BLaER1 (cell line): ENCODE measurements at regions not wholly inside any gene's neighbourhood (a gene's known extent, or its start where the extent isn't known, plus 50 kb on each side); places are given as distances from the start of the nearest gene placed in this dataset.

Experiments used
- H3K27ac ChIP-seq: shearing (Covaris generic); formaldehyde crosslinking; 2 replicates; pipeline ENCODE4 v1.8.1; 2022
- H3K27me3 ChIP-seq: shearing (Covaris generic); formaldehyde crosslinking; 2 replicates; pipeline ENCODE4 v1.8.1; 2022
- H3K36me3 ChIP-seq: shearing (Covaris generic); formaldehyde crosslinking; 2 replicates; pipeline ENCODE4 v1.8.1; 2022
- H3K4me1 ChIP-seq: shearing (Covaris generic); formaldehyde crosslinking; 2 replicates; pipeline ENCODE4 v1.8.1; 2022
- H3K4me2 ChIP-seq: shearing (Covaris generic); formaldehyde crosslinking; 2 replicates; pipeline ENCODE4 v1.8.1; 2022
- H3K4me3 ChIP-seq: shearing (Covaris generic); formaldehyde crosslinking; 2 replicates; pipeline ENCODE4 v1.8.1; 2022
- H3K9ac ChIP-seq: shearing (Covaris generic); formaldehyde crosslinking; 2 replicates; pipeline ENCODE4 v1.8.1; 2022
- H3K9me3 ChIP-seq: shearing (Covaris generic); formaldehyde crosslinking; 2 replicates; pipeline ENCODE4 v1.8.1; 2022
- H4K20me1 ChIP-seq: shearing (Covaris generic); formaldehyde crosslinking; 2 replicates; pipeline ENCODE4 v1.8.1; 2022
- Cebpa-rat ChIP-seq: shearing (Covaris generic); IDR thresholded peaks from 2 replicates; pipeline ENCODE4 v1.8.1; 2022

DNA sequence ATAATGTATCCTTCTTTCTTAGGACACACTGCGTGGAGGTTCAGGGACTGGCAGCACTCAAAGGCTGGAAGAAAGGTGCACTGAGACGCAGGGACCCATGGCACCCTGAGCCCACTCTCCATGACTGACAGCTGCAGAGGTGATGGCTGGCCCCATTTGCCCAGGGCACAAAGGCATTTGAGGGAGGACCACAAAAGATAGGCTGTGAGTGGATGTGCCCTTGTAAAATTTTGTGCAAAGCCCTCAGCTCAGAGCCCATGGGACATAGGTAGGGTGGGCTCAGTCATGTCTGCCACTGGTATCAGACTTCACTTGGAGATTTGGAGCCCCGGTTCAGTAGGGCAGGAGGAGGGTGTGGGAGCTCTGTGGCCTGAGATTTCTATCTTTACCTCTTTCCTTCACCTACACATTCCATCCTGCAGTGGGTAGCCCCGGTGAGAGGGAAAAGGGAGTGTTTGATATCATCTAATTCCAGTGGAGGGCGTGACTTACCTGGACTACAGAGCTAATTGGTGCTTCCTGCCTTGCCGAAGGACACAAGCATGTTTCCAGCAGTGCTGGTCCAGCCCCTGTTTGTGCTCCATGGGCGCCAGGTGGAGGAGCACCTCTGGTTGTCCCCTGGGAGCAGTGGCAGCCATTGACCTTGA lies 312.2 kb downstream of the EN1 start:
- Histone ChIP-seq H3K9me3 (no peaks in the 10 kb centered on the region), H3K27ac (no peak overlapping the region), H4K20me1 (no peaks in the 10 kb centered on the region), H3K4me3 (no peak overlapping the region), H3K9ac (no peak overlapping the region), H3K27me3 (no peaks in the 10 kb centered on the region), H3K4me1 (peaks cover 9% of the 10 kb centered on the region), H3K36me3 (no peaks in the 10 kb centered on the region), H3K4me2 (peak overlapping the region; percentile 24; the same call in 1 of the 2 replicates)
- no peak for TF ChIP-seq Cebpa-rat

DNA sequence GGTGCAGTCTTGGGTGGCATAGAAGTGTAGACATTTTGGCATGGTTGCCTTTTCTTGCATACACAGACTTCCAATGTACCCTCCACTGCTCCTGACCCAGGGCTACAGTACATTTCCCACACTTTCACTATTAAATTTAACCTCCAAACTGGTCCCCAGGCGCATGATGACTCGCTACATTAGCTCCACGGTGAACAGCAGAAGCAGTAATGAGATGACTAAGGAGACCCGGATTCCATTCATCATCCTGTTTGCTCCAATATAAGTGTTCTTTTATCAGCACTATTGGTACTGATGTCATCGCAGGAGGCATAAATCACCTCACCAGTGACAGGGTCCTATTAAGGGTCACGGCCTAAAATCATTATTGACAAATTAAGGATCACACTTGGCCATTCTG lies 316.5 kb downstream of the EN1 start:
- Histone ChIP-seq H3K4me3 (no peak overlapping the region), H3K9me3 (no peaks in the 10 kb centered on the region), H3K36me3 (no peaks in the 10 kb centered on the region), H3K9ac (no peak overlapping the region), H3K4me1 (peaks cover 6% of the 10 kb centered on the region), H4K20me1 (no peaks in the 10 kb centered on the region), H3K27me3 (no peaks in the 10 kb centered on the region), H3K27ac (no peak overlapping the region), H3K4me2 (no peak overlapping the region)
- TF ChIP-seq Cebpa-rat: no peak

DNA sequence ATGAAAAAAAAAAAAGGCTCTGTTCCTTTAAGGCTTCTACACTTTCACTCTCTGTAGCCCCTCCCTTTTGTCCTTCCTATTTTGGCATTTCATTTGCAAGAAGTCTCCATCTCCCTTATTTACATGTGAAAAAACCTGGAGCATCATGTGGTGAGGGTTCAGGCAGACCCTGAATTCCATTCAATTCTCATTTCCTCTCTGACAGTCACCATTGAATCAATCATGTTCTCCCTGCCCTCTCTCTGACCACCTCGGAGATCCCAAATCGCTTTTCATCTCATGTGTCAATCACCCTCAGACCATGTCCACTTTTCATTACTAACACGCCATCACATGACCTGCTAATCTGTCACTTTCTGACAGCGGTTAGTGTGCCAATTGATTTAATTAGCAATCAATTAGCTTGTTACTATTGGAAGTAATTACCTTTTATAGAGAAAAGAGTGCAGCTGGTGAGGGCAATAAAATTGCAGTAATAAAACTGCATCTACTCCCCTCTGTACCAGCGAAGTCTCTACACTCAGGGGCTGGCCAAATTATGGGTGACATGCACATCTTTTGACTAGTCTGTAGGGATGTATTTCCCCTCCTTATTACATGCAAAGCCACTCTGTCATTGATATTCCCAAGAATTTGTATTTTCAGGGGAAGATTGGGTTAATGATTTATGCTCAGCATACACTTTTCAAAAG lies 317.4 kb downstream of the EN1 start:
- no peak overlapping the region for H3K9ac ChIP-seq
- no peak overlapping the region for H3K4me2 ChIP-seq
- no peaks in the 10 kb centered on the region for H3K9me3 ChIP-seq
- TF ChIP-seq Cebpa-rat: no peak
- no peaks in the 10 kb centered on the region for H4K20me1 ChIP-seq
- no peak overlapping the region for H3K4me3 ChIP-seq
- no peaks in the 10 kb centered on the region for H3K27me3 ChIP-seq
- H3K4me1 ChIP-seq: no peaks in the 10 kb centered on the region
- no peaks in the 10 kb centered on the region for H3K36me3 ChIP-seq
- H3K27ac ChIP-seq: no peak overlapping the region

DNA sequence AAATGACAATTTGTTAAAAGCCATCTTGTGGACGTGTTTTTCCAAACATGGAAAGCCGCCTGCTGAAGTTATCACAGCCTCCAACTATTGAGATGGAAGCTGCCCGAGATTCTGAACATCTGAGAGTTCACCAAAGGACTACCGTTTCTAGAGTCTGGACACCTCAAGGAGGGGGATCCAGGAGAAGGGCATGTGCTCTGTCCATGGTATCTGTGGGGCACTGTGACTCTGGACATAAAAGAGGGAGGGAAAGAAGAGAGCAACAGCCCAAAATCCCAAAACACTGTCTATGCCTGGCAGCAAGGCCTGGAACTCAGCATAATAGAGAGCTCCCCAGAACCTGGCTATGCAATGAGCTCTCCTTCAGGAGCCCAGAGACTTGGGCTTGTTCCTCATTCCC lies 319.9 kb downstream of the EN1 start:
- H4K20me1 ChIP-seq: no peaks in the 10 kb centered on the region
- no peak overlapping the region for H3K27ac ChIP-seq
- TF ChIP-seq Cebpa-rat: no peak
- no peak overlapping the region for H3K4me2 ChIP-seq
- H3K27me3 ChIP-seq: no peaks in the 10 kb centered on the region
- H3K9me3 ChIP-seq: peaks cover under 1% of the 10 kb centered on the region; the same call in 1 of the 2 replicates
- no peaks in the 10 kb centered on the region for H3K4me1 ChIP-seq
- H3K36me3 ChIP-seq: no peaks in the 10 kb centered on the region
- H3K4me3 ChIP-seq: no peak overlapping the region
- no peak overlapping the region for H3K9ac ChIP-seq

DNA sequence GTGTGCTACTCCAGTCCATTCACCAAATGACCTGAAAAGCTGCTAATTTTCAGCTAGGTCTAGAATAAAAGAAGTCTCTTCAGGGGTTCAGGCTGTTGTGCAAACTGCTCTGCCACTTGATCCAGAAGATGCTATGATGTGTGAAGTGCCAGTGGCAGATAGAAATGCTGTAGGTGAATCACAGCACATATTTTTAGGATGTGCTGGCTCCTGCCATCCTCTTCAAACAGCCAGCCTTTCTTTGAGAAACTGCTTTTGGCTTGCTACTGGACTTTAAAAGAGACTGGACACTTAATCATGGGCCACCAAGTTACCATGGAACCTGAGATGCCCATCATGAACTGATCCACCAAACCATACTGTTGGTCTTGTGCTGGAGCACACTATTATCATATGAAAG lies 322.1 kb downstream of the EN1 start:
- Histone ChIP-seq H3K4me1 (no peaks in the 10 kb centered on the region), H3K27ac (no peak overlapping the region), H3K36me3 (no peaks in the 10 kb centered on the region), H3K4me2 (no peak overlapping the region), H3K9ac (no peak overlapping the region), H3K4me3 (no peak overlapping the region), H4K20me1 (no peaks in the 10 kb centered on the region), H3K27me3 (no peaks in the 10 kb centered on the region), H3K9me3 (peaks cover 22% of the 10 kb centered on the region)
- TF ChIP-seq Cebpa-rat: no peak

DNA sequence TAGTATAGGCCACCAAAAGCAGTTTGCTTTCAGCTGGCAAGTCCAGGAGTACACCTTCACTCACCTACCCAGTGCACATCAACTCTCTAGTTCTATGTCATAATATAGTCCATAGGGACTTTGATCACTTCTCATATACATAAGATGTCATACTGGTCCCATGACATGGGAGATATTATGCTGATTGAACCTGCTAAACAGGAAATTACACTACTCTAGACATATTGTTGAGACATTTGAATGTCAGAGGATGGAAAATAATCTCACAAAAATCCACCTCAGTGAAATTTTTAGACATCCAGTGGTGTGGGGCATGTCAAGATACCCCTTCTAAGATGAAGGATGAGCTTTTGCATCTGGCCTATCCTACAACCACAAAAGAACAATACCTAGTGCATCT lies 322.5 kb downstream of the EN1 start:
- Histone ChIP-seq H3K9ac (no peak overlapping the region), H3K4me2 (no peak overlapping the region), H3K4me1 (no peaks in the 10 kb centered on the region), H4K20me1 (no peaks in the 10 kb centered on the region), H3K9me3 (peaks cover 27% of the 10 kb centered on the region), H3K36me3 (no peaks in the 10 kb centered on the region), H3K27me3 (no peaks in the 10 kb centered on the region), H3K27ac (no peak overlapping the region), H3K4me3 (no peak overlapping the region)
- no peak for TF ChIP-seq Cebpa-rat

DNA sequence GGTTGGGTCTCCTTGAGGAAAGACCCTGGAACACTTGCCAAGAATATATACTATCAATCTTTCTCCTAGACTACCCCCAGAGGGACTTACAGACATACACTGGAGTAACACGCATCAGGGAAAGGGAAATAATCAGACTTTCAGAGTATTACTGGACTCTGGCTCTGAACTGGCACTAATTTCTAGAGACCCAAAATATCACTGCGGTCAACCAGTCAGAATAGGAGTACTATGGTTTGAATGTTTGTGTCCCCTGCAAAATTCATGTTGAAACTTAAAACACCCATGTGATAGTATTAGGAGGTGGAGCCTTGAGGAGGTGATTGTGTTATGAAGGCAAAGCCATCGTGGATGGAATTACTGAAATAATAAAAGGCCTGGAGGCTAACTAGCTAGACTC lies 323.7 kb downstream of the EN1 start:
- H3K9ac ChIP-seq: no peak overlapping the region
- no peaks in the 10 kb centered on the region for H3K36me3 ChIP-seq
- H3K27ac ChIP-seq: no peak overlapping the region
- H3K4me1 ChIP-seq: no peaks in the 10 kb centered on the region
- no peak overlapping the region for H3K4me2 ChIP-seq
- TF ChIP-seq Cebpa-rat: no peak
- peaks cover 37% of the 10 kb centered on the region for H3K9me3 ChIP-seq
- H3K4me3 ChIP-seq: no peak overlapping the region
- no peaks in the 10 kb centered on the region for H3K27me3 ChIP-seq
- no peaks in the 10 kb centered on the region for H4K20me1 ChIP-seq

DNA sequence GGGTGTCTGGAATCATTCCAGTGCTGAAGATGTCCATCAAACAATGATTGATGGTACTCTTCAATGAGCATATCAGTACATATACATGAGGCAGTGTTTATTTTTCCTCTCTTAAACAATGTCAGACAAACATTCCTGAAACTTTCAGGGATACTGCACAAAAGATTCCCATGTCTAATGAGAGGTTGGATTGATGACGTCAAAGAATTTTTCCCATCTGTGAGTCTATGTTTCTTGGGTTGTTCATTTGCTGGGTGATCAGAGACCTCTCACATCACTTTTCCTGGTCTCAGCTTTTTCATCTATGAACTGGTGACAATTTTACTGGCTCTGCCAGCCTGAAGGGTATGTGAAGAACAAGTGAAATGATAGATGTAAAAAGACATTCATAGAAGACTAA lies 325.5 kb downstream of the EN1 start:
- Histone ChIP-seq H3K36me3 (no peaks in the 10 kb centered on the region), H3K4me2 (no peak overlapping the region)

DNA sequence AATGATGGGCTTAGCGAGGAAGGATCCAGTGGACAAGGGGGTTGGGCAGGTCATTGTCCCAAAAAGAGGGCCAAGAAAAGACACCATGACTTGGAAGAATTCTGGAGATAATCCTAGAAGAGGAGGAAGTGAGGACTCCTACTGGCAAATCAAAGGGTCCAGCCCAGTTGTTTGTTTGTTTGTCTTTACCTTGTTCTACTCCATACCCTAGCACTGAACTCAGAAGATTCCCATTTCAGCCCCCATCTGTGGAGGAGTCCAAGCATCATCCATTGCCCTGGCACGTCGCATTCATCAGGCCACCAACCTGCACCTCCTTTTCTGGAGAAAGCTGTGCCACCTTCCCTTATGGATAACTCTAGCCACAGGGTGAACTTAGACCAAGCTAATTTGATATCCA lies 326.2 kb downstream of the EN1 start:
- Histone ChIP-seq H3K4me2 (no peak overlapping the region), H3K9ac (no peak overlapping the region), H3K4me1 (no peaks in the 10 kb centered on the region), H3K4me3 (no peak overlapping the region), H3K9me3 (peaks cover 38% of the 10 kb centered on the region), H3K36me3 (no peaks in the 10 kb centered on the region), H3K27ac (no peak overlapping the region), H4K20me1 (no peaks in the 10 kb centered on the region), H3K27me3 (no peaks in the 10 kb centered on the region)
- TF ChIP-seq Cebpa-rat: no peak

More for the DNA sequence above, 325.5 kb downstream of the EN1 start:
- Histone ChIP-seq H3K4me1 (no peaks in the 10 kb centered on the region), H3K9ac (no peak overlapping the region), H4K20me1 (no peaks in the 10 kb centered on the region), H3K9me3 (peaks cover 38% of the 10 kb centered on the region), H3K27ac (no peak overlapping the region), H3K4me3 (no peak overlapping the region), H3K27me3 (no peaks in the 10 kb centered on the region)
- no peak for TF ChIP-seq Cebpa-rat

DNA sequence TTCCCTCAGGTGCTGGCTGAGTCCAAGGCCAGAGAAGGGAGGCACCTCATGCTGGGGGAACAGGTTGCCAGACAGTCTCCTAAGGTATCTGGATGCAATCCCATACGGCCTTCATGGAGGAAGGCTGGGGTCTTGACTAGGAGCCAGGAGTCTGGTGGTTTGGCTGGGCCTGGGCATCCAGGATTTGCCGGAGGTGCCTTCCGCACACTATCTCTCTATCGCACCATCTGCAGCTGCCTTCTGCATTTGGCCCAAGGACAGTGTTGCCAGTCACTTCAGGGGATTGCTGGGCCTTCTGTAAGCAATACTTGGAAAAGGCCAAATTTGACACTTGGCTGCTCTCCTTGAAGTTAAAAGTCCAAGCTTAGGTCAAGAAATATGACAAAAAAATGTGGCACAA lies 327.2 kb downstream of the EN1 start:
- H3K36me3 ChIP-seq: no peaks in the 10 kb centered on the region
- no peaks in the 10 kb centered on the region for H3K4me1 ChIP-seq
- H3K9me3 ChIP-seq: peaks cover 38% of the 10 kb centered on the region
- H4K20me1 ChIP-seq: no peaks in the 10 kb centered on the region
- no peak for TF ChIP-seq Cebpa-rat
- H3K4me3 ChIP-seq: no peak overlapping the region
- H3K4me2 ChIP-seq: no peak overlapping the region
- no peak overlapping the region for H3K9ac ChIP-seq
- no peaks in the 10 kb centered on the region for H3K27me3 ChIP-seq
- H3K27ac ChIP-seq: no peak overlapping the region
